GM12878 (cell line): ENCODE measurements at regions not wholly inside any gene's neighbourhood (a gene's known extent, or its start where the extent isn't known, plus 50 kb on each side); places are given as distances from the start of the nearest gene placed in this dataset.

Experiments
- ATAC-seq: fragments of 200-7000 bp; cut with Tn5 transposase; 3 replicates; pipeline ENCODE4 v1.9.1; 2020; ENCODE audit warnings: mild to moderate bottlenecking, moderate library complexity
- BruUV-seq: library from RNA; stranded (reverse); fragments of 400-500 nt; replicated peaks from 2 replicates; lab custom pipeline; 2021; lab: Mats Ljungman, UMichigan
- CTCF ChIA-PET: fragments of 300-600 bp; sonication (Branson Sonifier 250); formaldehyde crosslinking; extraction: SDS; loops from one replicate; lab custom pipeline; 2021; ENCODE audit warnings: inconsistent platforms; lab: Yijun Ruan, JAX
- POLR2A ChIA-PET: fragments of 350-600 bp; formaldehyde crosslinking; extraction: SDS; loops from one replicate; lab custom pipeline; 2021; ENCODE audit warnings: inconsistent platforms; lab: Charles Lee
- RAD21 ChIA-PET: fragments of 300-600 bp; sonication (Branson Sonifier 250); formaldehyde crosslinking; loops from one replicate; lab custom pipeline; 2023; ENCODE audit warnings: antibody characterized with exemption; ENCODE audit not compliant: unreplicated experiment; lab: Charles Lee
- SMC1A ChIA-PET: fragments of 300-600 bp; sonication (Branson Sonifier 250); formaldehyde crosslinking; loops from one replicate; lab custom pipeline; 2023; ENCODE audit not compliant: unreplicated experiment, uncharacterized antibody; lab: Charles Lee
- DNase-seq: peaks from one replicate; pipeline ENCODE4 v3.0.0-alpha.2; 2011; ENCODE audit warnings: low read depth, low spot score
- FAIRE-seq: peaks from 3 replicates; lab custom pipeline; 2011; peaks lifted over from hg19 to GRCh38; lab: Jason Lieb, UNC
- H2AFZ ChIP-seq: 2 replicates; pipeline ENCODE4 v1.6.0; 2011; ENCODE audit warnings: low read depth, low read length, control low read depth; ENCODE audit not compliant: control insufficient read depth
- H3K27ac ChIP-seq: 2 replicates; pipeline ENCODE4 v1.5.1; 2011; ENCODE audit warnings: control low read depth; ENCODE audit not compliant: control insufficient read depth, insufficient read depth
- H3K27me3 ChIP-seq, 2 experiments: replicated peaks in 1 of 2; 2 replicates each; pipeline versions ENCODE4 v1.6.0 to v1.6.1; 2011; ENCODE audit warnings: low read length in 1 of 2; ENCODE audit not compliant: control insufficient read depth in 2 of 2, insufficient read depth in 2 of 2
- H3K36me3 ChIP-seq, 2 experiments: 2 replicates each; pipeline ENCODE4 v1.5.1; 2011; ENCODE audit warnings: low read length in 1 of 2; ENCODE audit not compliant: control insufficient read depth in 2 of 2, insufficient read depth in 2 of 2
- H3K4me1 ChIP-seq: 2 replicates; pipeline ENCODE4 v1.6.1; 2011; ENCODE audit warnings: mild to moderate bottlenecking, low read length, moderate library complexity, mixed read lengths; ENCODE audit not compliant: control insufficient read depth, insufficient read depth
- H3K4me2 ChIP-seq: 2 replicates; pipeline ENCODE4 v1.6.0; 2011; ENCODE audit warnings: control low read depth; ENCODE audit not compliant: control insufficient read depth, insufficient read depth
- H3K4me3 ChIP-seq: fragments of 200-600 bp; sonication (generic); 2 replicates; pipeline ENCODE4 v1.5.1; 2016
- H3K79me2 ChIP-seq: 2 replicates; pipeline ENCODE4 v1.6.0; 2011; ENCODE audit warnings: low read length; ENCODE audit not compliant: control insufficient read depth, insufficient read depth
- H3K9ac ChIP-seq: 2 replicates; pipeline ENCODE4 v1.8.0; 2011; ENCODE audit warnings: low read length, control low read depth, mixed read lengths; ENCODE audit not compliant: control insufficient read depth, insufficient read depth
- H3K9me3 ChIP-seq: replicated peaks from 3 replicates; pipeline ENCODE4 v1.5.1; 2011; ENCODE audit warnings: mild to moderate bottlenecking, low read length; ENCODE audit not compliant: control insufficient read depth, insufficient read depth
- H4K20me1 ChIP-seq: 2 replicates; pipeline ENCODE4 v1.6.0; 2011; ENCODE audit not compliant: control insufficient read depth, insufficient read depth
- BCL11A ChIP-seq: IDR thresholded peaks from 2 replicates; pipeline ENCODE4 v1.6.1; 2011; ENCODE audit warnings: low read depth, low read length
- BCL3 ChIP-seq: IDR thresholded peaks from 2 replicates; pipeline ENCODE4 v1.6.1; 2011; ENCODE audit warnings: borderline replicate concordance, low read depth, mild to moderate bottlenecking, moderate library complexity, low read length; ENCODE audit not compliant: insufficient read depth, poor library complexity, severe bottlenecking
- BHLHE40 ChIP-seq, 2 experiments: fragments of 450-650 bp in 1 of 2; IDR thresholded peaks; 2 replicates each; pipeline ENCODE4 v1.6.1; 2011 to 2017; ENCODE audit warnings: low read depth in 2 of 2, borderline replicate concordance in 1 of 2, improper control_type of control experiment in 1 of 2, low read length in 1 of 2, mild to moderate bottlenecking in 1 of 2
- CEBPB ChIP-seq, 2 experiments: fragments of 150-350 bp in 1 of 2; IDR thresholded peaks; 2 replicates each; pipeline ENCODE4 v1.6.1; 2012 to 2014; ENCODE audit warnings: low read depth in 2 of 2, low read length in 2 of 2, borderline replicate concordance in 1 of 2, inconsistent platforms in 1 of 2
- E2F8 ChIP-seq: fragments of 450-650 bp; IDR thresholded peaks from 2 replicates; pipeline ENCODE4 v1.6.1; 2018; ENCODE audit warnings: mild to moderate bottlenecking, low read depth, moderate library complexity; ENCODE audit not compliant: partially characterized antibody
- EGR1 ChIP-seq, 2 experiments: IDR thresholded peaks; 1 replicate in 1 of 2; 2 replicates in 1 of 2; pipeline ENCODE4 v1.6.1; 2011 to 2012; ENCODE audit warnings: low read depth in 2 of 2, low read length in 2 of 2, borderline replicate concordance in 1 of 2, mild to moderate bottlenecking in 1 of 2, moderate library complexity in 1 of 2
- EP300 ChIP-seq, 2 experiments: fragments of 150-350 bp in 1 of 2; IDR thresholded peaks; 2 replicates each; pipeline ENCODE4 v1.6.1; 2011 to 2012; ENCODE audit warnings: low read depth in 2 of 2, low read length in 2 of 2, borderline replicate concordance in 1 of 2, improper control_type of control experiment in 1 of 2, inconsistent platforms in 1 of 2; ENCODE audit not compliant: control insufficient read depth in 1 of 2
- ESRRA ChIP-seq: IDR thresholded peaks from 2 replicates; pipeline ENCODE4 v1.6.1; 2012; ENCODE audit warnings: mild to moderate bottlenecking, low read length, improper control_type of control experiment
- GABPA ChIP-seq: IDR thresholded peaks from 2 replicates; pipeline ENCODE4 v1.6.1; 2014; ENCODE audit warnings: antibody characterized with exemption, low read depth, mild to moderate bottlenecking, inconsistent platforms
- HSF1 ChIP-seq: fragments of 150-350 bp; IDR thresholded peaks from 2 replicates; pipeline ENCODE4 v1.6.1; 2014; ENCODE audit warnings: mild to moderate bottlenecking, low read depth, low read length
- MEF2B ChIP-seq: fragments of 450-650 bp; IDR thresholded peaks from 2 replicates; pipeline ENCODE4 v1.6.1; 2018; ENCODE audit warnings: mild to moderate bottlenecking, moderate library complexity; ENCODE audit not compliant: partially characterized antibody, poor library complexity, severe bottlenecking
- NFIC ChIP-seq: IDR thresholded peaks from 2 replicates; pipeline ENCODE4 v1.6.1; 2012; ENCODE audit warnings: low read depth, mild to moderate bottlenecking, inconsistent platforms, low read length, moderate library complexity
- NFXL1 ChIP-seq: fragments of 450-650 bp; IDR thresholded peaks from 2 replicates; pipeline ENCODE4 v1.6.1; 2017; ENCODE audit warnings: antibody characterized with exemption, mild to moderate bottlenecking, borderline replicate concordance
- SUPT20H ChIP-seq: IDR thresholded peaks from 2 replicates; pipeline ENCODE4 v1.6.1; 2011; ENCODE audit warnings: low read depth, mild to moderate bottlenecking, low read length, moderate library complexity, borderline replicate concordance; ENCODE audit not compliant: control insufficient read depth
- WGBS: methylation state at CpG from one replicate; pipeline ENCODE4 v1.1.6; 2016; ENCODE audit warnings: low lambda C conversion rate; ENCODE audit not compliant: insufficient replicate concordance, insufficient coverage; ENCODE audit errors: missing lambda C conversion rate; 5-methylcytosine and 5-hydroxymethylcytosine counted together
- in situ Hi-C: fragments of 300-500 bp; cut with MboI; formaldehyde crosslinking; loops from 9 replicates; pipeline ENCODE4 v1.14.3; 2018; ENCODE audit warnings: mixed read lengths
- intact Hi-C: fragments of 100-400 bp; cut with micrococcal nuclease; formaldehyde crosslinking; loops from one replicate; pipeline ENCODE4 v1.14.2; 2022; ENCODE audit not compliant: unreplicated experiment

GRCh38 chr4:120406960-120407359, 340.3 kb upstream of the MAD2L1 start (continued):
- TF ChIP-seq E2F8 (no peak), EP300 (IDR thresholded peaks at IDR 0.05; ENCODE audit: borderline replicate concordance in 1 of 2, control insufficient read depth in 1 of 2, low read depth in 2 of 2, low read length in 2 of 2) (no peak), MEF2B (no peak), ESRRA (no peak)

GRCh38 chr4:120403296-120403695, 336.6 kb upstream of the MAD2L1 start:
- in situ Hi-C loops = no loop called here
- H3K79me2 ChIP-seq = no peaks in the 10 kb centered on the region
- no peak for TF ChIP-seq GABPA
- no peak for TF ChIP-seq EGR1 (IDR thresholded peaks at IDR 0.05; ENCODE audit: borderline replicate concordance in 1 of 2, low read depth in 2 of 2, low read length in 2 of 2)
- no peak for TF ChIP-seq NFXL1
- no peak for TF ChIP-seq BCL11A
- TF ChIP-seq HSF1 = no peak
- no peak for TF ChIP-seq NFIC
- no peak for TF ChIP-seq SUPT20H
- no peak for TF ChIP-seq CEBPB (IDR thresholded peaks at IDR 0.05; ENCODE audit: borderline replicate concordance in 1 of 2, low read depth in 2 of 2, low read length in 2 of 2)
- no peak for TF ChIP-seq BHLHE40 (IDR thresholded peaks at IDR 0.05; ENCODE audit: borderline replicate concordance in 1 of 2, low read depth in 2 of 2, low read length in 1 of 2)
- TF ChIP-seq BCL3 = no peak

More at GRCh38 chr4:120403296-120403695, 336.6 kb upstream of the MAD2L1 start:
- ChIA-PET RAD21 (no interaction called here), CTCF (no interaction called here), SMC1A (no interaction called here), POLR2A (interaction anchor here (0.7 kb wide), 1 partner anchor 121 kb away, joined by 3 read pairs; no protein-coding TSS in a partner anchor)
- H3K36me3 ChIP-seq = no peaks in the 10 kb centered on the region
- WGBS = 72% methylated on average over 2 of the region's 2 CpGs
- H3K27ac ChIP-seq = no peak overlapping the region
- H3K4me3 ChIP-seq = no peak overlapping the region
- BruUV-seq = no TSS peak
- H3K4me2 ChIP-seq = no peak overlapping the region
- no peak overlapping the region for H2AFZ ChIP-seq
- no peaks in the 10 kb centered on the region for H3K9me3 ChIP-seq
- H3K4me1 ChIP-seq = no peaks in the 10 kb centered on the region
- ATAC-seq = no peak
- H3K27me3 ChIP-seq = no peaks in the 10 kb centered on the region
- intact Hi-C loops = no loop called here
- H3K9ac ChIP-seq = no peak overlapping the region
- DNase-seq = no peak
- no peaks in the 10 kb centered on the region for H4K20me1 ChIP-seq
- FAIRE-seq = no peak
